Heart left ventricle (tissue), 16 donors: ENCODE measurements at regions not wholly inside any gene's neighbourhood (a gene's known extent, or its start where the extent isn't known, plus 50 kb on each side); places are given as distances from the start of the nearest gene placed in this dataset.

ENCODE experiments used
- ATAC-seq, 4 donors: fragments of 200-7000 bp; cut with Tn5 transposase; one replicate each; pipeline ENCODE4 v1.9.1; 2020 to 2022; ENCODE audit warnings: moderate library complexity in 4 of 4, mild to moderate bottlenecking in 3 of 4, moderate number of reproducible peaks in 1 of 4
- DNase-seq, 5 donors: peaks; one replicate each; pipeline ENCODE4 v3.0.0-alpha.2; 2020
- H3K27ac ChIP-seq, 12 donors: fragments of 200-600 bp; sonication (generic) in 4 of 12; one replicate each; pipeline versions ENCODE4 v1.5.0 to v1.8.0; 2016 to 2022; ENCODE audit warnings: mild to moderate bottlenecking in 2 of 12
- H3K27me3 ChIP-seq, 9 donors: fragments of 200-600 bp; sonication (generic) in 2 of 9; one replicate each; pipeline versions ENCODE4 v1.5.1 to v1.8.0; 2016 to 2022; ENCODE audit warnings: mild to moderate bottlenecking in 3 of 9
- H3K36me3 ChIP-seq, 9 donors: fragments of 200-600 bp; sonication (generic) in 2 of 9; one replicate each; pipeline versions ENCODE4 v1.5.0 to v1.8.0; 2018 to 2022; ENCODE audit warnings: mild to moderate bottlenecking in 2 of 9
- H3K4me1 ChIP-seq, 12 donors: fragments of 200-600 bp; sonication (generic) in 4 of 12; one replicate each; pipeline versions ENCODE4 v1.5.0 to v1.8.0; 2016 to 2022; ENCODE audit warnings: mild to moderate bottlenecking in 3 of 12
- H3K4me3 ChIP-seq, 12 donors: fragments of 200-600 bp; sonication (generic) in 4 of 12; one replicate each; pipeline versions ENCODE4 v1.5.0 to v1.8.0; 2017 to 2022; ENCODE audit warnings: mild to moderate bottlenecking in 9 of 12, moderate library complexity in 4 of 12
- H3K9me3 ChIP-seq, 12 donors: fragments of 200-600 bp; sonication (generic) in 4 of 12; one replicate each; pipeline versions ENCODE4 v1.5.0 to v1.8.0; 2016 to 2022; ENCODE audit warnings: mild to moderate bottlenecking in 1 of 12
- CTCF ChIP-seq, 12 donors: fragments of 200-600 bp; sonication (generic) in 4 of 12; IDR thresholded peaks; one replicate each; pipeline versions ENCODE4 v1.5.0 to v1.8.0; 2018 to 2022; ENCODE audit warnings: antibody characterized with exemption in 12 of 12, mild to moderate bottlenecking in 5 of 12
- POLR2A ChIP-seq, 2 donors: fragments of 450-650 bp; IDR thresholded peaks; one replicate each; pipeline ENCODE4 v1.6.1; 2017; ENCODE audit warnings: antibody characterized with exemption in 2 of 2, mild to moderate bottlenecking in 2 of 2, moderate library complexity in 2 of 2
- WGBS, 4 donors: extraction: QIAGEN DNeasy Blood & Tissue Kit in 2 of 4; methylation state at CpG; one replicate each; pipeline versions ENCODE4 v1.1.5 to v1.1.7; 2013 to 2018; 5-methylcytosine and 5-hydroxymethylcytosine counted together
- intact Hi-C, 10 donors: fragments of 100-400 bp; cut with DNase I; formaldehyde crosslinking; loops; one replicate each; pipeline versions ENCODE4 v1.11.1 to v1.14.2; 2022
- donor health status: ischemic (EF 13 %, LVEDD 7.1; RV severe dilation, severe dysfunction).
- donor health status: healthy with polysubstance abuse.
- donor health status: DM: no; HTN: yes; CAD: no.
- donor health status: DM: no; HTN: no; CAD: no.
- donor health status: ischemic (EF 25% LVEDD 6.9; RV normal size, moderate dysfunction).
- donor health status: ischemic (EF 25% LVEDD 5.7; RV mildly dilated, moderate dysfunction).
- donor health status: healthy.
- donor health status: DM: yes; HTN: yes; CAD: no.
- donor health status: ischemic (EF 35%, LVEDD 5.7; RV mildly dilated, moderate dysfunction).
- donor health status: nonischemic (EF 11% LVEDD 7.7; RV severe dilation, severe dysfunction).
- donor health status: DM: yes; HTN: yes; CAD: no.
- donor health status: PGD.
- donor health status: ischemic (EF 29% LVEDD 5.4; RV normal size, mild dysfunction).
- donor health status: nonischemic (EF 23%, LVEDD 6.1; RV moderate dilation, normal function).

DNA sequence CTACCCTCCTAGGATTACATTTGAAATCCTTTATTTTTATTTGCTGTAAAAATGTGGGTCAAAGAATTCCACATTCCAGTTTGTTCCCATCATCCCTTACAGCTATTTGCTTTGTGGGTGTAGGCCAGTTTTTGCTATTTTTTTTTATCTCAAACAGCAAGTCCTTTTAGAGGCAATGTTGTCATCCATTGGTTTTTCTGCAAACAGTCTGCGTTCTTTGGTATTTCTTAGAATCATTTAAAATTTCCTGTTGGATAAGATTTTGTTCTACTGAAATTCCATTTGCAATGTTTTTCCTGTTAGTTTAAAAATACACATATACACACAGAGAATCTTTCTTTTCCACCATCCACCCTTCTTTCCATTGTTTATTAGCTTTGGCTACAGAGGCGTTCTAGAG lies 53.3 kb upstream of the STK38L start:
- H3K4me3 ChIP-seq, result no peak overlapping the region
- TF ChIP-seq POLR2A (IDR thresholded peaks at IDR 0.05) (no peak), CTCF (IDR thresholded peaks at IDR 0.05) (no peak)
- H3K36me3 ChIP-seq, result no peaks in the 10 kb centered on the region
- H3K27me3 ChIP-seq, result no peaks in the 10 kb centered on the region
- WGBS, 4 donors, result 57 to 71% (median 62%) methylated on average over 2 of the region's 2 CpGs
- no peaks in the 10 kb centered on the region for H3K9me3 ChIP-seq
- ATAC-seq, result no peak
- intact Hi-C loops, result loop anchor here in 4 of 10 donors (5.0 to 10.0 kb wide), 3 partner anchors 46 to 57 kb away; partner anchors contain the start of gene STK38L (in 2 of the 4)
- peak overlapping the region in 8 of 12 donors; percentile 10 to 92 (median 80) for H3K27ac ChIP-seq
- peaks cover 0 to 72% (median 35%) of the 10 kb centered on the region in 12 donors for H3K4me1 ChIP-seq
- no peak for DNase-seq

DNA sequence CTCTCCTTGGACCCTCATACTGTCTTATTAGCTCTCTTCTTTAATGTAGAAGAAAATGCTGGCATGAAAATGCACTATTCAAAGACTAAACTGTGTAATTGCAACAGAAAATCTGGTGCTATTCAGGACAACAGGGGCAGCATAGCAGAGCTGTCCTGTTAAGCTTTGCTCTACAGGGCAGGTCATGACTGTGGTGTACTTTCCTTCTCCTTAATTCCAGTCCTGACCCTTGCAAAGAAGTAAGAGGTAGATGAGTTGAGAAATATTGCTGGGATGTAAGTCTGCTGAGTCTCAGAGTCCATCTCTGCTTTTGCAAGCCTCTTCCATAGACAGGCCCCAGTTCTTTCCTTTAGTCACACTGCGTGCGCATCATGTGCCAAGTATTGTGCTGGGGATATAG lies 52.6 kb upstream of the STK38L start:
- peaks cover 0 to 64% (median 28%) of the 10 kb centered on the region in 12 donors for H3K4me1 ChIP-seq

GRCh38 chr12:27192118-27192802 lies 51.8 kb upstream of the STK38L start:
- H3K27me3 ChIP-seq, result no peaks in the 10 kb centered on the region
- TF ChIP-seq POLR2A (IDR thresholded peaks at IDR 0.05) (no peak), CTCF (IDR thresholded peaks at IDR 0.05) (no peak)
- WGBS, 4 donors, result 67 to 78% (median 76%) methylated on average over 5 of the region's 5 CpGs
- H3K4me1 ChIP-seq, result peaks cover 0 to 57% (median 24%) of the 10 kb centered on the region in 12 donors
- ATAC-seq (peak in 1 of 4 donors; percentile 5), DNase-seq (no peak)
- peak overlapping the region in 11 of 12 donors; percentile 10 to 92 (median 79) for H3K27ac ChIP-seq
- H3K36me3 ChIP-seq, result no peaks in the 10 kb centered on the region
- H3K9me3 ChIP-seq, result no peaks in the 10 kb centered on the region
- intact Hi-C loops, result loop anchor here in 4 of 10 donors (5.0 to 10.0 kb wide), 3 partner anchors 47 to 55 kb away; partner anchors contain the start of gene STK38L (in 2 of the 4)
- no peak overlapping the region for H3K4me3 ChIP-seq

More for the DNA sequence above, 52.6 kb upstream of the STK38L start:
- DNase-seq (no peak), ATAC-seq (no peak)
- H3K9me3 ChIP-seq, result no peaks in the 10 kb centered on the region
- no peak overlapping the region for H3K4me3 ChIP-seq
- no peaks in the 10 kb centered on the region for H3K36me3 ChIP-seq
- 95 to 98% (median 97%) methylated on average over 2 of the region's 2 CpGs for WGBS, 4 donors
- H3K27me3 ChIP-seq, result no peaks in the 10 kb centered on the region
- intact Hi-C loops, result loop anchor here in 4 of 10 donors (5.0 to 10.0 kb wide), 3 partner anchors 47 to 56 kb away; partner anchors contain the start of gene STK38L (in 2 of the 4)
- no peak for TF ChIP-seq CTCF (IDR thresholded peaks at IDR 0.05)
- TF ChIP-seq POLR2A (IDR thresholded peaks at IDR 0.05), result no peak
- peak overlapping the region in 10 of 12 donors; percentile 10 to 92 (median 80) for H3K27ac ChIP-seq

- peak overlapping the region; percentile 57 to 92 (median 78) for H3K27ac ChIP-seq
- ATAC-seq (peak in 2 of 4 donors; percentile 24 to 45), DNase-seq (no peak)
- H3K4me3 ChIP-seq, result no peak overlapping the region
- H3K27me3 ChIP-seq, result no peaks in the 10 kb centered on the region
- peaks cover 0 to 56% (median 24%) of the 10 kb centered on the region in 12 donors for H3K4me1 ChIP-seq
- TF ChIP-seq POLR2A (IDR thresholded peaks at IDR 0.05) (no peak), CTCF (IDR thresholded peaks at IDR 0.05) (no peak)
- WGBS, 4 donors, result 43 to 54% (median 51%) methylated on average over 2 of the region's 2 CpGs
- no peaks in the 10 kb centered on the region for H3K36me3 ChIP-seq
- no peaks in the 10 kb centered on the region for H3K9me3 ChIP-seq
- intact Hi-C loops, result loop anchor here in 4 of 10 donors (5.0 to 10.0 kb wide), 3 partner anchors 48 to 54 kb away; partner anchors contain the start of gene STK38L (in 2 of the 4)
Observed at GRCh38 chr12:27193106-27193505, 51.0 kb upstream of the STK38L start.
